HG03135 (cell line): ENCODE measurements at regions not wholly inside any gene's neighbourhood (a gene's known extent, or its start where the extent isn't known, plus 50 kb on each side); places are given as distances from the start of the nearest gene placed in this dataset.

Experiments
- ATAC-seq: cut with Tn5 transposase; IDR thresholded peaks from one replicate; pipeline ENCODE4 v1.9.1; 2021; ENCODE audit warnings: mild to moderate bottlenecking, moderate library complexity; ENCODE audit not compliant: unreplicated experiment

GRCh38 chr2:7983451-7983850, 698.4 kb upstream of the ID2 start:
- ATAC-seq: no peak

DNA sequence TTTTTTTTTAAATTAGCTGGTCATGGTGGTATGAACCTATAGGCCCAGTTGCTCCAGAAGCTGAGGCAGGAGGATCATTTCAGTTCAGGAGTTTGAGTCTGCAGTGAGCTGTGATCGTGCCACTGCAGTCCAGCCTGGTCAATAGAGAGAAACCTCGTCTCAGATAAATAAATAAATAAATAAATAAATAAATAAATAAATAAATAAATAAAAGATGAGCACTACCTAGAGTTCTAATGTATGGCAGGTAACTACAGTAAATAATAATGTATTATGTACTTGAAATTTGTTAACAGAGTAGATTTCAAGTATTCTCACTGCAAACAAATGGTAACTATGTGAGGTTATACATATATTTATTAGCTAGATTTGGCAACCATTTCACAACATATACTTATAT, 697.9 kb upstream of the ID2 start:
- no peak for ATAC-seq

- no peak for ATAC-seq
These were observed 697.0 kb upstream of the ID2 start for GRCh38 chr2:7984693-7985353.

DNA sequence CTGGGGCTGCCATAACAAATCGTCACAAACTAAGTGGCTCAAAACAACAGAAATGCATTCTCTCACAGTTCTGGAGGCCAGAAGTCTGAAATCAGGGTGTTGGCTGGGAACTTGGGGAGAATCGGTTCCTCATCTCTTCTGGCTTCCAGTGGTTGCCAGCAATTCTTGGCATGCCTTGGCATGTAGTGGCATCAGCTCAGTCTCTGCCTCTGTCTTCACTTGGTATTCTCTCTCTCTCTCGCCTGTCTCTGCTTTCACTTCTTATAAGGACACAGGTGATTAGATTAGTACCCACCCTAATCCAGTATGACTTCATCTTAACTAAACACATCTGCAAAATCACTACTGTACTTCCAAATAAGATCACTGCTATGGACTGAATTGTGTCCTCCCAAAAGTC, 695.4 kb upstream of the ID2 start:
- ATAC-seq: no peak

DNA sequence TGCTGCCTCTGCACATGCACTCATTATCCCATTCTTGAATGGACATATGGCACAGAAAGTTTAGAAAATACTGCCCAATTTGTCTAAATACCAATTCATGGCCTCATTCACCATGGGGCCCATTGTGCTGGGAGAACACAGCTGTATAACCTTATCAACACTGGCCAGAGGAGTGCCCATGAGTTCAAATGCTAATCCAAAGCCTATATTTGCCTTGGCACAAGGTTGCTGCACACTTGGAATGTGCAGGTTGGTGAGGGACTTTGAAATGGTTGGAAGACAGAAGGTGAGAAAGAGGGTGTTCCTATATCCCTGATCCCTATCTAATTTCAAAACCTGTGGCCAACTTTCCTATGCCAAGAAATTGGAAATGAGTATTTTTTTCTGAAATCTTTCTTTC, 693.9 kb upstream of the ID2 start:
- ATAC-seq: no peak

GRCh38 chr2:7988440-7988839, 693.4 kb upstream of the ID2 start:
- no peak for ATAC-seq

DNA sequence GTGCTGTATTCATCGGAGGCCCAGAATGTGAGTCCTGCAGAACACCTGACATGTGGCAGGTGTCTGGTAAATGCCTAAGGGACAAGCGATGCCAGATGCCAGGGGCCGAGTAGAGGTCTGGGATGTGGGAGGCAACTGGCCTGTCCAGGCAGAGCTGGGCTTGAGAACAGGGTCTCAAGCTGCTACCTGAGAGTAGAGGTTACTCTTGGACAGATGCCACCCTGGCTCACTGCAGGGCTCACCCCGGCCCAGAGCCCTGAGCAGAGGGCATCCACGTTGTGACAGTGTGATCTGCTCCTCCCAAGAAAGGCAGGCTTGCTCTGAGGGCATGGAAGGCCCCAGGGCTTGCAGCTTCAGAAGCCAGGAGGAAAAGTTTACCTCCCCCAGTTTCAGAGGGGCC, 692.0 kb upstream of the ID2 start:
- no peak for ATAC-seq

GRCh38 chr2:7992612-7993602, 688.9 kb upstream of the ID2 start:
- ATAC-seq: no peak

- ATAC-seq: no peak
These were observed 687.4 kb upstream of the ID2 start for GRCh38 chr2:7994397-7994951.

GRCh38 chr2:7997279-7997678, 684.6 kb upstream of the ID2 start:
- no peak for ATAC-seq

DNA sequence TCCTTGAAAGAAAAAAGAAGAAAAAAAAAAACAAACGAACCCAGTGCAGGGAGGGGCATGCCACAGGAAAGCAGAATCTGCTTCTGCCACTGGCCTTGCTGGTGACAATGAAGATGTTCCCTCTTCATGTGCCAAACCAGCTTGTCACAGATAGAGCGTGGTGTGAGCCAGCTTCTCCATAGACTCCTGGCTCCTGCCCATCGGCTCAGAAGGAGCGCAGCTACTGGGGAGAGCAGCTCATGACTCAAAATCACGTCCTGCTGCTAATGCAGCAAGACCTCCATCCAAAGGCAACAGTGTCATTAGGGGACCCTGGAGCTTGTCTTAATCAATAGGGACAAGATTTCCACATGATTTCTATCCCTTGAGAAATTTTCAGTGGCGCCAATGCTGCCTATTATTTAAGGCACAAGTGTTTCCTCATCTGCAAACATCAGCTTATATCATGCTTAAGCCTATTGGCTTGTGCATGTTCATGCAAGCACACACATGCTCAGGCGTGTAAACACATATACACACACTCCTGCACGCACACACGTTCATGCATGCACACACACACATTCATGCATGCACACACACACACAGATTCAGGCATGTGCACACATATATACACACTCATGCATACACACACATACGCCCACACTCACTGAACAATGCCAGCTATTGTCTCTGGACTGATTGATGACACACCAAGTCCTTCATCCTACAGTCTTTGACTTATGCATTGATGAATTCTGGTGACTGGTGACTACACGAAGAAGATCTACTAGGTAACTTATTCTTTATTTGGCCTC, 682.0 kb upstream of the ID2 start:
- no peak for ATAC-seq

DNA sequence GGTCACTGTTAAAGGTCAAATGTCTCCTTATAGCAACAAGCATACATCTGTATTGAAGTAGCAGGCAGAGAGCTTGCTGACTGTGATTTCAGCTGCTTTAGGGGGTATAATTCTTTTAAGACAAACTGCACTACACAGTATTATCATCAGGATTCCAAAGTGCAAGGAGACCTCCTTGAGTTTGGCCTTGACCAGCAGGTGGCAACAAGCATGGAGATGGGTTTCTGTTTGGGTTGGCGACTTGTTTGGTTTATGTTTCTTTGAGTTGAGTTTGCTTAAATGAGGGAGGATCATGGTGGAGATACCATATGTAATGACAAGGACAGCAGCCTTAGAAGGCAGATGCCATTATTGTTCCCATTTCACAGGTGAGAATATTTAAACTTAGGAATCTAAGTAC, 681.0 kb upstream of the ID2 start:
- no peak for ATAC-seq

GRCh38 chr2:8002765-8003393, 679.0 kb upstream of the ID2 start:
- no peak for ATAC-seq

DNA sequence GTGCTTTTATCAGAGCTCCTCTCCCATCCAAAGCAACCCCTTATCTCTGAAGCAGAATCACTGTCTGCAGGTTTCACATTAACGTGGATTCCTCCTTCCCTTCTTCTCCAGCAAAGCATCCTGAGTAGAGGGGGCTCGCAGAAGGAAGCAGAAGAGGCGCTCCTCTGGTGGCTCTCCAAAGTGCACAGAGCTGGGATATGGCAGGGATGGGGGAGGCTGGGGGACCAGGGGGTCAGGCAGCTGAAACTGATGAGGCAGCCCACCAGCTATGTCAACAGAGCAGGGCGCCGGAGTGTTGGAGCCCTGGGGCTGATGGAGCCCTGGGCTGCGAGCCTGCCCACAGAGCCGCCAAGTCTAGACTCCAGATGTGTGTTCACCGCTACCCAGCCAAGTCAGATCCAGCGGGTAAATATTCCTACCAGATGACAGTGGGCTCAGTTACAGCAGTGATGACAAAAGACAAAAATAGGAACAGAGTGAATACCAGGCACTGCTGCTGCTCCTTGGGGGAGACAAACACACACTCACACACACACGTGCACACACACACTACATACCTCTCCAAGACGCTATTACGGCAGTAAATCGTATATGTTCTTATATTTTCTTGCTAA, 678.3 kb upstream of the ID2 start:
- no peak for ATAC-seq

DNA sequence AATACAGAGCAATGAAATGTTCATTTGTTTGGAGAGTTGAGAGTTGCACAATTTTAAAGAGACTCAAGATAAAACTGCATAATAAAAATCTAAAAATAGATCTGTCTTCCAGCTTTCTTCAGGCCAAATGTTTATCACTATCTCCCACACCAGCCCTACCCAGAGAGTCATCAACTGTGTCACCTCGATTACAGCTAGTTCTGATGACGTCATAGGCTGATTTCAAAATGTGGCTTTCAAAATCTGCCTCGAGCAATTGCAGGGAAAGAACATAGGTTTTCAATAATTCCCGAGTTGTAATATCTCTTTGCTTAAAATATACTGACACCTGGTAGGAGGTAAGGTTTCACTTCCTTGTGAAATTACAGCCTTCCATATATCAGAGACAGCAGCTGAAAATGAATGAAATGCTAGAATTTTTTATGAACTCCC, 677.6 kb upstream of the ID2 start:
- ATAC-seq: no peak

- no peak for ATAC-seq
These were observed 675.7 kb upstream of the ID2 start for GRCh38 chr2:8006181-8006580.

DNA sequence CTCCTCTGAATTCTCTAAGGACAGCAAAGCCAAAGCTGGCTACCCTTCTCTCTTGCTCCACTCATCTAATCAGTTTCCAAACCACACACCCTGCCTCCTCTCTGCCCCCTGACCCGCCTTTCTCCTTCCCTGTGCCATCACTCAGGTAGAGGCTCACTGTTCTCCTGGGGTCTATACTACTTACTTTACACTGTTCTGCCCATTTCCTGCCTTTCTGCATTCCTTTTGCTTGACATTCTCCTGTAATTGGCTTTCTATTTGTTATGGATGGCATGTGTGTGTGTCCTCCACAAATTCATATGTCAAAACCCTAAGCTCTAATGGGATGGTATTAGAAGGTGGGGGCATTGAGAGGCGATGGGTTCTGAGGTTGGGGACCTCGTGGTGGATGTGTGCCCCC, 675.2 kb upstream of the ID2 start:
- ATAC-seq: no peak

- no peak for ATAC-seq
These were observed 672.8 kb upstream of the ID2 start for GRCh38 chr2:8009010-8009597.

DNA sequence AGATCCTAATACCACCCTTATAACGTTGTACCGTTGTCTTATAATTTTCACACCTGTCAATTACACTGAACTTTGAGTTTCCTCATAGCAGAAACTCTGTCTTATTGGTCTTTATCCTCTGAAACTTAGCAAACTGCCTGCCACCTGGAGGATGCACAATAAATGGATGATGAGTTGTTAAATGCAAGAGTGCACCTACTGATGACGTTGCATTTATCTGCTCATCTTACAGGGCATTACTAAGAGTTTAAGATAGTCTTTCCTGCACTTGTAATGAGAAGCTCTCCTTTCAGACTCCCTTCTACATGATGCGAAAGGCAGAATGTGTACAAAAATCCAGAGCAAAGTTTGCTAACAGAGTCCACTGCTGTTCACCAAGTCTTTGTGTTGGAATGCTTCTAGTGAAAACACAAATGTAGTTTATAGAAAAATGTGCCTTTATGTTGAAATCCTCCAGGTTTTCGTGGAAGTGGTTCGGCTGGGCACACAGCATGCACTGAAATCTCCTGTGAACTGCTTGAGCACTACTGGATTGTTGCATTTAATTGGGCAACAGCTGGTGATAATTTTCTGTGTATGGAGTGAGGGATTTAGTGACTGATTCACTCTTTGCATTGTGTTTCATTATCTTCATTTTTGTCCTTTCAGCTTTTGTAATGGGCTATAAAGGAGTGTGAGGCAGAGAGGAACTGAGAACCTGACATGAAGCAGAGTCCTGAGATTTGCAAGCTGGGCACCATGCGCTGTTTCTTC, 665.8 kb upstream of the ID2 start:
- no peak for ATAC-seq
